ENCODE measurements at regions not wholly inside any gene's neighbourhood (a gene's known extent, or its start where the extent isn't known, plus 50 kb on each side); places are given as distances from the start of the nearest gene placed in this dataset.

DNA sequence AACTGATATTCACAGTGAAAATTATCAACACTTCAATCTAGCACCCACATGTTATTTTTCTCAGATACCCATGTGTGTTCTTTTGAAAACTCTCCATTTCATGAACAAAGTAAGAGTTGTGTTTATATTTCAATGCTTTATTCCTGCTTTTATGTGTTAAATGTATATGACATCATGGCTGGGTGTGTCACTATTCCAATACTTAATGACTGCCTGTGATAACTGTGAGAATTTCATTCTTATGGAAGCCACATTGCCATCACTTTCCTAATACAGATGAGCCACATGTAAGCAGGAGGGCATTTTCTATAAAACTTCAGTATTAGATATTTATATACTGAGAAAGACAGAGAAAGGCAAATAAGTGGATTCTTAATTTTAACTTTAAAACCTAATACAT, 100.4 kb upstream of the FIGN start:
- TF ChIP-seq, protein P1, sequence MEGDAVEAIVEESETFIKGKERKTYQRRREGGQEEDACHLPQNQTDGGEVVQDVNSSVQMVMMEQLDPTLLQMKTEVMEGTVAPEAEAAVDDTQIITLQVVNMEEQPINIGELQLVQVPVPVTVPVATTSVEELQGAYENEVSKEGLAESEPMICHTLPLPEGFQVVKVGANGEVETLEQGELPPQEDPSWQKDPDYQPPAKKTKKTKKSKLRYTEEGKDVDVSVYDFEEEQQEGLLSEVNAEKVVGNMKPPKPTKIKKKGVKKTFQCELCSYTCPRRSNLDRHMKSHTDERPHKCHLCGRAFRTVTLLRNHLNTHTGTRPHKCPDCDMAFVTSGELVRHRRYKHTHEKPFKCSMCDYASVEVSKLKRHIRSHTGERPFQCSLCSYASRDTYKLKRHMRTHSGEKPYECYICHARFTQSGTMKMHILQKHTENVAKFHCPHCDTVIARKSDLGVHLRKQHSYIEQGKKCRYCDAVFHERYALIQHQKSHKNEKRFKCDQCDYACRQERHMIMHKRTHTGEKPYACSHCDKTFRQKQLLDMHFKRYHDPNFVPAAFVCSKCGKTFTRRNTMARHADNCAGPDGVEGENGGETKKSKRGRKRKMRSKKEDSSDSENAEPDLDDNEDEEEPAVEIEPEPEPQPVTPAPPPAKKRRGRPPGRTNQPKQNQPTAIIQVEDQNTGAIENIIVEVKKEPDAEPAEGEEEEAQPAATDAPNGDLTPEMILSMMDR (IDR thresholded peaks at IDR 0.05), result no peak
- TF ChIP-seq POLR2A (IDR thresholded peaks at IDR 0.05), result no peak

Data from lower leg skin (tissue), 3 donors.